WTC11 (cell line): ENCODE measurements at regions not wholly inside any gene's neighbourhood (a gene's known extent, or its start where the extent isn't known, plus 50 kb on each side); places are given as distances from the start of the nearest gene placed in this dataset.

Experiments
- ATF2 ChIP-seq: sonication (generic); formaldehyde crosslinking; IDR thresholded peaks from 2 replicates; pipeline ENCODE4 v1.8.1; 2022; ENCODE audit warnings: low read depth, missing genetic modification reagents, borderline replicate concordance
- ATF6 ChIP-seq: sonication (generic); formaldehyde crosslinking; IDR thresholded peaks from 2 replicates; pipeline ENCODE4 v1.8.1; 2023; ENCODE audit warnings: mild to moderate bottlenecking, missing genetic modification reagents
- CTCF ChIP-seq: fragments of 200-600 bp; IDR thresholded peaks from 2 replicates; pipeline ENCODE4 v1.8.0; 2022; ENCODE audit warnings: antibody characterized with exemption
- E2F1 ChIP-seq: sonication (generic); formaldehyde crosslinking; IDR thresholded peaks from 2 replicates; pipeline ENCODE4 v1.8.0; 2022; ENCODE audit warnings: mild to moderate bottlenecking, missing genetic modification reagents
- ELF4 ChIP-seq: sonication (generic); formaldehyde crosslinking; IDR thresholded peaks from 2 replicates; pipeline ENCODE4 v1.8.1; 2022; ENCODE audit warnings: low read depth, mild to moderate bottlenecking, moderate library complexity, missing genetic modification reagents
- GTF2I ChIP-seq: fragments of 250-450 bp; sonication (Bioruptor Pico); conservative IDR thresholded peaks from 2 replicates; pipeline ENCODE4 v1.4.0; 2021; ENCODE audit warnings: mild to moderate bottlenecking
- MXD4 ChIP-seq: fragments of 250-450 bp; sonication (Bioruptor Pico); IDR thresholded peaks from 2 replicates; pipeline ENCODE4 v1.8.0; 2021; ENCODE audit warnings: mild to moderate bottlenecking, moderate library complexity, borderline replicate concordance
- NFE2L1 ChIP-seq: sonication (generic); formaldehyde crosslinking; IDR thresholded peaks from 2 replicates; pipeline ENCODE4 v1.8.1; 2023; ENCODE audit warnings: missing genetic modification reagents
- NFYB ChIP-seq: sonication (generic); formaldehyde crosslinking; conservative IDR thresholded peaks from 2 replicates; pipeline ENCODE4 v1.8.0; 2022; ENCODE audit warnings: low read depth, missing genetic modification reagents
- RELA ChIP-seq: sonication (generic); formaldehyde crosslinking; IDR thresholded peaks from 2 replicates; pipeline ENCODE4 v1.8.1; 2022; ENCODE audit warnings: missing genetic modification reagents, mild to moderate bottlenecking, borderline replicate concordance
- SMAD3 ChIP-seq: sonication (generic); formaldehyde crosslinking; IDR thresholded peaks from 2 replicates; pipeline ENCODE4 v1.8.0; 2022; ENCODE audit warnings: missing genetic modification reagents, mild to moderate bottlenecking, borderline replicate concordance
- ZNF121 ChIP-seq: sonication (generic); formaldehyde crosslinking; IDR thresholded peaks from 2 replicates; pipeline ENCODE4 v1.8.0; 2023; ENCODE audit warnings: missing genetic modification reagents

GRCh38 chr2:67070826-67071225 lies 326.3 kb upstream of the ETAA1 start:
- TF ChIP-seq CTCF (no peak), SMAD3 (CRISPR knock-in tag) (no peak), GTF2I (CRISPR knock-in tag) (no peak), ATF2 (CRISPR knock-in tag) (no peak), E2F1 (no peak), ATF6 (CRISPR knock-in tag) (no peak), MXD4 (CRISPR knock-in tag) (no peak), RELA (CRISPR knock-in tag) (no peak), NFYB (CRISPR knock-in tag) (no peak), NFE2L1 (no peak), ELF4 (CRISPR knock-in tag) (no peak), ZNF121 (CRISPR knock-in tag) (no peak)
